MCF 10A (cell line): ENCODE measurements at regions not wholly inside any gene's neighbourhood (a gene's known extent, or its start where the extent isn't known, plus 50 kb on each side); places are given as distances from the start of the nearest gene placed in this dataset.

Experiments
- BruUV-seq: library from RNA; stranded (reverse); fragments of 400-500 nt; replicated peaks from 2 replicates; lab custom pipeline; 2021; lab: Mats Ljungman, UMichigan
- CTCF ChIA-PET: fragments of 300-600 bp; sonication (Branson Sonifier 250); formaldehyde crosslinking; extraction: SDS; loops from one replicate; lab custom pipeline; 2021; ENCODE audit warnings: antibody characterized with exemption, inconsistent platforms; lab: Yijun Ruan, JAX
- POLR2A ChIA-PET: fragments of 300-600, 350-650 bp; sonication (Branson Sonifier 250); formaldehyde crosslinking; extraction: SDS; loops from one replicate; lab custom pipeline; 2020; ENCODE audit warnings: antibody characterized with exemption, inconsistent platforms; lab: Yijun Ruan, JAX
- DNase-seq: peaks from one replicate; pipeline ENCODE4 v3.0.0-alpha.2; 2018; ENCODE audit not compliant: unreplicated experiment
- H3K27ac Mint-ChIP-seq: one replicate; pipeline ENCODE4 v1.8.0; 2022; ENCODE audit warnings: mild to moderate bottlenecking, low read depth, mixed read lengths; ENCODE audit not compliant: unreplicated experiment
- H3K27me3 Mint-ChIP-seq: one replicate; pipeline ENCODE4 v1.8.0; 2022; ENCODE audit warnings: mixed read lengths; ENCODE audit not compliant: insufficient read depth, unreplicated experiment
- H3K36me3 Mint-ChIP-seq: one replicate; pipeline ENCODE4 v1.8.0; 2022; ENCODE audit warnings: mild to moderate bottlenecking, moderate library complexity, mixed read lengths; ENCODE audit not compliant: insufficient read depth, unreplicated experiment
- H3K4me1 Mint-ChIP-seq: one replicate; pipeline ENCODE4 v1.8.0; 2022; ENCODE audit warnings: mixed read lengths; ENCODE audit not compliant: insufficient read depth, unreplicated experiment
- H3K4me3 Mint-ChIP-seq: one replicate; pipeline ENCODE4 v1.8.0; 2022; ENCODE audit warnings: mild to moderate bottlenecking, moderate library complexity, mixed read lengths; ENCODE audit not compliant: unreplicated experiment
- H3K9me3 Mint-ChIP-seq: one replicate; pipeline ENCODE4 v1.8.0; 2022; ENCODE audit warnings: mixed read lengths; ENCODE audit not compliant: unreplicated experiment
- intact Hi-C: fragments of 100-400 bp; cut with micrococcal nuclease; formaldehyde crosslinking; loops from 2 replicates; pipeline ENCODE4 v1.14.1; 2022
- TF ChIP-seq, protein P1 (sequence below): fragments of 200-600 bp; IDR thresholded peaks from one replicate; pipeline ENCODE4 v1.8.0; 2022; ENCODE audit warnings: antibody characterized with exemption, mild to moderate bottlenecking; ENCODE audit not compliant: unreplicated experiment

DNA sequence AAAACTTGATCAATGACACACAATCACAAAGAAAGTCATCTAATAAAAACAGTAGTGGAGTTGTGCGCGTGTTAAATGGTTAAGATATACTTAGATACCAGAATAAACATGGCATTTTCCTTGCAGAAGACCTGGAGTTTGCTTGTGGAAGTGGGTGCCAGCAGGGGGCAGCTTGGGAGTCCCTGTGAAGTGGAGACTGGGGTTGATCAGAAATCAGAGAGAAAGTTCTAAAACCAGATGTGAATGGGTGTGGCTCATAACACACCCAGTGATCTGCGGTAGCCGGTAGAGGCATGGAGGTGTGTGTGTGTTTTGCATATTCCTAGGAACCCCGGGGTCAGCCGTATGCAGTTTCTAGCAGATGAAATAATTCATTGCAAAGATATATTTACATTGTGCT, 300.1 kb upstream of the TRIB2 start:
- H3K4me1 Mint-ChIP-seq = no peaks in the 10 kb centered on the region
- BruUV-seq = no TSS peak

DNA sequence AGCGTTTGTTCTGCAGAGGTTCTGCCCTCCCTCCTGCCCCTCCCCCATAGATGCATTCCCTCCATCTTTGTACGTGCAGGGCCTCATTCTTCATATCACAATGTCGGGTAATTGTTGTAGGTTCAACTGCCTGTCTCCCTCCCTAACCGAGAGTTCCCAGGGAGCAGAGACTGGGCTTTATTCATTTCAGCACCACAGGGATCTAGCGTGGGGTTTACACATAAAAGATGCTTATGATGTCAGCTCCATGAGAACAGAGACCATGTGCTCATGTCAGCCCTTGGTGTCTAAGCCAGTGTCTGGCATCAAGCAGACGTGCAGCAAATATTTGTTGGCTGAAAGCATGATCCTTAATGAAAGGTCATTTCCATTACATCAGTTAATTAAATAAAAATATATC, 298.9 kb upstream of the TRIB2 start:
- Mint-ChIP-seq H3K4me1 (no peaks in the 10 kb centered on the region), H3K36me3 (no peaks in the 10 kb centered on the region), H3K9me3 (no peaks in the 10 kb centered on the region), H3K27me3 (no peaks in the 10 kb centered on the region), H3K4me3 (no peak overlapping the region), H3K27ac (no peak overlapping the region)
- no TSS peak for BruUV-seq
- TF ChIP-seq, protein P1, sequence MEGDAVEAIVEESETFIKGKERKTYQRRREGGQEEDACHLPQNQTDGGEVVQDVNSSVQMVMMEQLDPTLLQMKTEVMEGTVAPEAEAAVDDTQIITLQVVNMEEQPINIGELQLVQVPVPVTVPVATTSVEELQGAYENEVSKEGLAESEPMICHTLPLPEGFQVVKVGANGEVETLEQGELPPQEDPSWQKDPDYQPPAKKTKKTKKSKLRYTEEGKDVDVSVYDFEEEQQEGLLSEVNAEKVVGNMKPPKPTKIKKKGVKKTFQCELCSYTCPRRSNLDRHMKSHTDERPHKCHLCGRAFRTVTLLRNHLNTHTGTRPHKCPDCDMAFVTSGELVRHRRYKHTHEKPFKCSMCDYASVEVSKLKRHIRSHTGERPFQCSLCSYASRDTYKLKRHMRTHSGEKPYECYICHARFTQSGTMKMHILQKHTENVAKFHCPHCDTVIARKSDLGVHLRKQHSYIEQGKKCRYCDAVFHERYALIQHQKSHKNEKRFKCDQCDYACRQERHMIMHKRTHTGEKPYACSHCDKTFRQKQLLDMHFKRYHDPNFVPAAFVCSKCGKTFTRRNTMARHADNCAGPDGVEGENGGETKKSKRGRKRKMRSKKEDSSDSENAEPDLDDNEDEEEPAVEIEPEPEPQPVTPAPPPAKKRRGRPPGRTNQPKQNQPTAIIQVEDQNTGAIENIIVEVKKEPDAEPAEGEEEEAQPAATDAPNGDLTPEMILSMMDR = no peak
- ChIA-PET CTCF (interaction anchor here (0.7 kb wide), 1 partner anchor 473 kb away, joined by 4 read pairs; no protein-coding TSS in a partner anchor), POLR2A (interaction anchor here (0.7 kb wide), 2 partner anchors 18 to 1657 kb away, joined by 3 read pairs; no protein-coding TSS in a partner anchor)
- intact Hi-C loops = no loop called here
- no peak for DNase-seq

More for the DNA sequence above, 300.1 kb upstream of the TRIB2 start:
- no peaks in the 10 kb centered on the region for H3K36me3 Mint-ChIP-seq
- H3K27ac Mint-ChIP-seq = no peak overlapping the region
- intact Hi-C loops = loop anchor here (1.0 kb wide), 1 partner anchor 301 kb away; no protein-coding TSS in a partner anchor
- H3K4me3 Mint-ChIP-seq = no peak overlapping the region
- DNase-seq = peak; percentile 38
- ChIA-PET CTCF (interaction anchor here (0.6 to 1.1 kb wide), 2 partner anchors 11 to 40 kb away, joined by 3 read pairs; no protein-coding TSS in a partner anchor), POLR2A (interaction anchor here (1.1 kb wide), 1 partner anchor 35 kb away, joined by 3 read pairs; no protein-coding TSS in a partner anchor)
- no peaks in the 10 kb centered on the region for H3K27me3 Mint-ChIP-seq
- no peaks in the 10 kb centered on the region for H3K9me3 Mint-ChIP-seq
- TF ChIP-seq, protein P1 = peak; percentile 26

DNA sequence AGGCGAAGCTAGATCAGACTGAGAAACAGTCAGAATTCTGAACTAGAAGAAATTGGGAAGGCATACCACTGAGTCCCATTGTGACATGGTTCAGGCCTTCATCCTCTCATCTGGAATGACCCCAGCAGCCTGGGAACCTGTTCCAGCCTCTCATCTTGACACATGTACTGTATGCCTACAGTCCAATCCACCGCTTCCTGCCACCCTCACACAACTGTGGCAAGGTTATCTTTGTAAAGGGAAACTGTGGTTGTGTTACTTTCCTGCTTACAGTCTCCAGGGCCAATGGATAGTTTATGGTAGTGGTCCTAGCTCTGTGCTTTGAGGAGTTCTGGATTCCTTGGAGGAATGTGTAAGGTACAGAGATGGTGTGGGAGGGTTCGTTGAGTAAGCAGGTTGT, 296.9 kb upstream of the TRIB2 start:
- DNase-seq = no peak
- TF ChIP-seq, protein P1 = no peak
- ChIA-PET CTCF (no interaction called here), POLR2A (no interaction called here)
- intact Hi-C loops = no loop called here
- Mint-ChIP-seq H3K36me3 (no peaks in the 10 kb centered on the region), H3K4me3 (no peak overlapping the region), H3K4me1 (peaks cover 10% of the 10 kb centered on the region), H3K9me3 (no peaks in the 10 kb centered on the region), H3K27ac (no peak overlapping the region), H3K27me3 (no peaks in the 10 kb centered on the region)
- BruUV-seq = no TSS peak

DNA sequence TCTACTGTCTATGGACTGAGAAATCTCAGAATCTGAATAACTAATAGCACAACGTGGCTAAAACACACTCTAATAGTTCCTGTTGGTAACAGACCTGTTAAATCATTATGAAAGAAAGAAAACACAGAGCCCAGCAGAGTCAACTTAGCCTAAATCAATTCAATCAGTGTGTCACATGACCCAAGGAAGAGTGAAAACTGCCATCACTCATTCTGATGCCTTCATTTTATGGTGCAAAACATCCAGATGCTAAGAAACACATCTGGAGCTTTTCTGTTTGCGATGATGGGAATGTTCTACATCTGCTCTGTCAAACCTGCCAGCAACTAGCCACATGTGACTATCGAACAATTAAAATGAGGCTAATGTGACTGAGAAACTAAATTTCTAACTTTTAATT, 295.7 kb upstream of the TRIB2 start:
- H3K27ac Mint-ChIP-seq = no peak overlapping the region
- intact Hi-C loops = no loop called here
- no peak overlapping the region for H3K4me3 Mint-ChIP-seq
- H3K27me3 Mint-ChIP-seq = no peaks in the 10 kb centered on the region
- TF ChIP-seq, protein P1 = no peak
- peaks cover 10% of the 10 kb centered on the region for H3K4me1 Mint-ChIP-seq
- DNase-seq = no peak
- no peaks in the 10 kb centered on the region for H3K36me3 Mint-ChIP-seq
- no TSS peak for BruUV-seq
- ChIA-PET CTCF (no interaction called here), POLR2A (interaction anchor here (1.1 kb wide), 1 partner anchor 26 kb away, joined by 4 read pairs; no protein-coding TSS in a partner anchor)
- H3K9me3 Mint-ChIP-seq = no peaks in the 10 kb centered on the region
